Activated CD4-positive, CD25-positive, alpha-beta regulatory T cell treated with anti-CD3 and anti-CD28 coated beads, Interleukin-2, amount 50 U/mL, for 72 hours (primary cell): ENCODE measurements at regions not wholly inside any gene's neighbourhood (a gene's known extent, or its start where the extent isn't known, plus 50 kb on each side); places are given as distances from the start of the nearest gene placed in this dataset.

Experiments used
- DNase-seq: peaks from one replicate; pipeline ENCODE4 v3.0.0; 2021

DNA sequence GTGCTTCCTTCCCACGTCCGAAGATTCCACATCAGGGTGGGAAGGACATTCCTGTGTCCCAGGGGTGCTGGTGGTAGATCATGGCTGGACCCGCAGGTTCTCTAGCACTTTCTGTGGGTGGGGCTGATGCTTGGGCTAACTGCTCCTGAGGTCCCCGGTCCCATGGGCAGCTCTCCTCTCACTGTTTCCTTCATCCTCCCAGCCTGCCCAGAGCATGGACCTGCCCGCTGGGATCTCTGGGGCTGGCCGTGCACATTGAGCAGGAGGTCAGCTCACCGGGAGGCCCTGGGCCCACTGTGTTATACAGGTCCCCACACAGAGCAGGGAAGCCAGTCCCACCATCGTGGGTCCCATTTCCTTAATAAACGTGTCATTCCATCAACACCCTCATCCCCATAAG, 502.3 kb downstream of the TCERG1L start:
- no peak for DNase-seq

- no peak for DNase-seq
Observed at GRCh38 chr10:130809761-130810515, 501.6 kb downstream of the TCERG1L start.

- no peak for DNase-seq
Observed at GRCh38 chr10:130810856-130811255, 500.7 kb downstream of the TCERG1L start.

GRCh38 chr10:130812381-130813148, 499.0 kb downstream of the TCERG1L start:
- no peak for DNase-seq

DNA sequence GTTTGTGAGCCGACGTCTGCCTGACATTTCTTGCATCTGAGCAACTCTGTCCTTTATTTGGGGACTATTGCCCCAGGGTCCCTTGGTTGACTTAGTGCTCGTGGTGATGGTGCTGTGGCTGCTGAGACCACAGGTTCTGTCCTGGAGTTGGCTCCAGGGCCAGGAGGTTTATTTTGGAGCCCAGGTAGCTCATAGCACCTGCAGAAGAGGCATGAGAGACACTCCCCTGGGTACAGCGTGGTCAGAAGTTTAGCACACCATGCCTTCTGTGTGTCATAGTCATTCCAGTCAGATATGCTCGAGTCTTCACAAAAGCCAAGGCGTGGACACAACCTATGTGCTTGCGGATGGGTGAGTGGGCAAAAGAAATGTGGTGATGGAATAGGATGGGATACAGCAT, 496.9 kb downstream of the TCERG1L start:
- no peak for DNase-seq

DNA sequence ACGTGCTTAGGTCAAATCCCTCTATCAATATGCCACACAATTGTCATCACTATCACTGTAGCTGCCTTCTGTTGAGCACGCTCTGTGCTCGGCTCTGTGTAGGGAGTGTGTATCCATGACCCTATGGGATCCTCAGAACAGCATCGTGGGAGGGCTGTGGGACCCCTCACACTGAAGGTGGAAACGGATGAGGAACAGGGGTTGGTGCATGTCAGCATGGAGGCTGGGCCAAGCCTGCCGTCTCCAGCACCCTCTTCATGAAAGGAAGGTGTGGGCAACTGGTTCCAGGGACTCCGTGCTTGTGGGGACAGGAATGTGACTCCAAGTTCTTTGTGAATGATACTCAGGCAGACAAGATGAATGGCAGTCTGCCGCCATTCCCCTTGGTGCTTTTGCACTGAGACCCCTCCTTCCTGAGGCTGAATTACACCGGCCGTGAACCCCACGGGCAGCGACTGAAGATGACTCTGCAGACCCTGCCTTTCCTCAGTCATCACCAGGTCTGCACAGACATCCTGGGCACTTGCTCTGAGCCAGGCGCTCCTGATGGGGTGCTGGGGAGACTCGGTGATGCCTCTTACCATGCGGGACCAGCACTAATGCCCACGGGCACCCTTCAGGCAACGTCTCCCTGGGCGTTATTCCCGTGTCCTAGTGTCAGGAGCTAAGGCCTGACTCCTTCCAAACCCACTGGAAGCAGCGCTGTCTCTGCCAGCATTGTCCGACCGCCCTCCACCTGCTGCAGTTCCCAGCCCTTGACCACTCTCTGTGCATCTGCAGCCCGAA, 495.2 kb downstream of the TCERG1L start:
- DNase-seq, result no peak

DNA sequence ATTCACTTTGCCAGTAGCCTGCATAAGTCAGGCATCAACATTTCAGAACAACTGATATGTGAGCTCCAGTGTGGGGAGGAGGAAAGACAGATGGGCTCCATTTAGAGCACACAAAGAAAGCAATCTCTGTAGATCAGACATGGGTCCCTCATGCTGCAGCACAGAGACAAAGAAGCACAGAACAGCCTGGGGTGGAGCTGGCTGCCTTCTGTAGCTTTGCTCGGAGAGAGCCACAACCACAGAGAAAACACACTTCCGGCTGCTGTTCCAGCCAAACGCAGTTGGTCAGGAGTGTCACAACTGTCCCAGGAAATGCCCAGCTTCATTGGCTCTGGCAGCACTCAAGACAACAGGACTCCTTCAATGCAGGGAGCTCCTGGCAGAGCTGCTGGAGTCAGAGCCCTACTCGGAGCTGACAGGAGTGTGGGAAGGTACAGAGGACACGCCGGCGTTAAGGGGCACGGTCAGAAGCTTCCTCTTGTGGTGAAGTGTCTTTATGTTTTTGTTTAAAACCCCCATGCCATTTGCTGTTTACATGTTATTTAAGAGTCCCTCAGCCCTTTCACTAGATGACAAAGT, 494.4 kb downstream of the TCERG1L start:
- DNase-seq, result no peak

GRCh38 chr10:130817674-130818073, 493.8 kb downstream of the TCERG1L start:
- no peak for DNase-seq

DNA sequence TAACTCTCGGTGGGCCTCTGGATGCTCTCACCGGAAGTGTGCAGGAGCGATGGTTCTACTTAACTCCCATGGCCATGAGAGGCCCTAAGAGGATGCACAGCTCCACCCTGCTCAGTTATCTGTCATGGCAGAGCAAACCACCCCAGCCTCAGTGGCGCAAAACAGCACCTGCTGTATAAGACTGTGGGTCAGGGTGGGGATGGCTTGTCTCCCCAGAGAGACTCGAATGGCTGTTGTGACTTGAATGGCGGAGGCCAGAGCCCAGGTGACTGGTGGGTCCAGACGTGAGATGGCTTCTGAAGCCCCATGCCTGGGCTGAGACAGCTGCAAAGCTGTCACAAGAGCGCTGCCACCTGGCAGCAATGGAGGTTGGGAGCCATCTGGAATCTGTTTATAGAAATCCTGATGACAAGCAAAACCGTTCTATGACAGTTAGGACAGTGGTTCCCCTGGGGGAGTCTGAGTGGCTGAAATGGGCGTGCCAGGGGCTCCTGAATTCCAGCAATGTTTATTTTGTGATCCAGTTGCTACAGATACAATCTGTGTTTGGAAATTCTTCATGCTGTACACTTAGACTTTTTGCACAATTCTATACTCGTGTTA, 490.5 kb downstream of the TCERG1L start:
- DNase-seq, result no peak

GRCh38 chr10:130824230-130825014, 487.1 kb downstream of the TCERG1L start:
- DNase-seq, result no peak

DNA sequence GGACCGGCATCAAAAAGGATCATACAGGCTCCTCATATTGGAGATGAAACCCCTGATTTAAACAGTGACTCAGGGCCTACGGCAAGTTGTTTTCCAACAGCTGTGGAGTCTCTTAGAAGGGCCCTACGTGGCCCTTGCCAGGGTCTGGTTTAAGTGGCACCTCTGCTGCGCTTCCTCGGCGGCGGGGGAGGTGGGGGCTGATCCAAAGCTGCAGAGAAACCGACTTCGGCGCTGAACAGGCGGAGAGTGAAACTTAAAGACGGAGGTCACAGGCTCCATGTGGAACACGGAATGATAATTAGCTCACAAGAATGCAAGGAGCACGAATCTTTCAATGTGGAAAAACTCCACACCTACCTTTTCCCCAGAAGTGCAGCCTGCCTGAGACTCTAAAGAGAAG, 477.9 kb downstream of the TCERG1L start:
- no peak for DNase-seq

DNA sequence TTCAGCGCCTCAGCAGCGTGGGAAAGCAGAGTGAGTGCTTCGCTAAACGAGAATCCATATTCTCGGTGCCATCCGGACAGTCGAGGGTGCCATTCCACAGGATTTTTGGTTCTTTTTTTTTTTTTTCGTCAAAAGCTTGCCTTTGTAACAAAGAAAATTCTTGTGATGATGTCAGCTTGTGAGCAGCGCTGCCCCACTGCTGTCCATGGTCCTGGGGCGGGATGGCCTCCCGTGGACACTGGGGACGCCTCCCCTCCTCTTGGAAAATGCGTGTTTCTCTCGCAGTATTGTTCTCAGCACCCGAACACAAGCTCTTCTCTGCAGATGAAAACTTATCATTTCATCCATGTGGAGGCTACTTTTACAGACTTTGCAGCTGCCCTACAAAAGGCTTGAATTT, 477.4 kb downstream of the TCERG1L start:
- no peak for DNase-seq

- DNase-seq, result no peak
Observed at GRCh38 chr10:130834573-130834972, 476.9 kb downstream of the TCERG1L start.

DNA sequence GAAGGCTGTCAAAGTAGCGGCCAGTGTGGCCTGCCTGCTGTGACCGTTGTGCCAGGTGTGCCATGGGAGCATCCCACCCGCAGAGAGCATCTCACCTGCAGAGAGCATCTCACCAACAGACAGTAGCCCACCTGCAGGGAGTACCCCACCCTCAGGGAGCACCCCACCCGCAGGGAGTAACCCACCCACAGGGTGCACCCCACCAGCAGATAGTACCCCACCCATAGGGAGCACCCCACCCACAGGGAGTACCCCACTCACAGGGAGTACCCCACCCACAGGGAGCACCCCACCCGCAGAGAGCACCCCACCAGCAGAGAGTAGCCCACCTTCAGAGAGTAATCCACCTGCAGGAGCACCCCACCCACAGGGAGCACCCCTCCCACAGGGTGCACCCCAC, 476.5 kb downstream of the TCERG1L start:
- no peak for DNase-seq

GRCh38 chr10:130836344-130836743, 475.2 kb downstream of the TCERG1L start:
- DNase-seq, result no peak

DNA sequence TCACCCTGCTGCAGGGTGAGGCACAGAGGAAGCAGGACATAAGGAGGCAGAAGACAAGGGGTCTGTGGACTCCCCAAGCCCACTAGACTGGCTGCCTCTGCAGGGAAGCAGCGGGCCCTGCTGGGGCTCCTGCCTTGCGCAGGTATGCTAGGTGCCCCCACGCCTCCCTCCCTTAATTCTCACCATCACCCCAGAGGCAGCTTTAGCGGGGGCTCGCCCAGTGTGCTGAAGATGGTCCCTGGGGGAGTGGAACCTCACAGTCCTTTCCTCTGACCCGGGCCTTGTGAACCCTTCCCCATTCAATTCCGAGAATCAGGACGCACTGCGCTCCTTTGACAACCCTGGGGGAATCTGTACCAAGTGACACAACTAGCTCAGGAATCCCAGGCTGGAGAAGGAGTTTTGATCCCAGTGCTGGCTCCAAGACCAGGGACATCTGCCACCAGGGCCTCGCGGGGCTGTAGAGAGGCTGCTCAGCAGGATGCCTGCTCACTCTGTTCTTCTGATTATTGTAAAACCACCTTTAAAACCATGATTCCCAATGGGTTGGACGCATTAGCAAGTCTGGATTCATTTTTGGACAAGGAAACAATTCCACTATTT, 468.4 kb downstream of the TCERG1L start:
- no peak for DNase-seq

GRCh38 chr10:130844310-130844709, 467.2 kb downstream of the TCERG1L start:
- DNase-seq, result no peak

GRCh38 chr10:130847170-130847569, 464.4 kb downstream of the TCERG1L start:
- DNase-seq, result no peak

DNA sequence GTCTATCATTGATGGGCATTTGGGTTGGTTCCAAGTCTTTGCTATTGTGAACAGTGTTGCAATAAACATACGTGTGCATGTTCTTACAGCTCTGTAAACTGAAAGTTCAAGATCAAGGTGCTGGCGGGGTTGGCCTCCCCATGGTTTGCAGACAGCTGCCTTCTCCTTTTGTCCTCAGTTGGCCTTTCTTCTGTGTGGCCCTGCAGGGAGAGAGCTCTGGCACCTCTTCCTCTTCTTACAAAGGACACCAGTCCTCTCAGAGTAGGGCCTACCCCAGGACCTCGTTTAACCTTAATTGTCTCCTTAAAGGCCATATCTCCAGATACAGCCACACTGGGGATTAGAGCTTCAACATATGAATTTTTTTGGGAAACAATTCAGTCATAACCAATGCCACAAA, 462.7 kb downstream of the TCERG1L start:
- DNase-seq, result no peak

DNA sequence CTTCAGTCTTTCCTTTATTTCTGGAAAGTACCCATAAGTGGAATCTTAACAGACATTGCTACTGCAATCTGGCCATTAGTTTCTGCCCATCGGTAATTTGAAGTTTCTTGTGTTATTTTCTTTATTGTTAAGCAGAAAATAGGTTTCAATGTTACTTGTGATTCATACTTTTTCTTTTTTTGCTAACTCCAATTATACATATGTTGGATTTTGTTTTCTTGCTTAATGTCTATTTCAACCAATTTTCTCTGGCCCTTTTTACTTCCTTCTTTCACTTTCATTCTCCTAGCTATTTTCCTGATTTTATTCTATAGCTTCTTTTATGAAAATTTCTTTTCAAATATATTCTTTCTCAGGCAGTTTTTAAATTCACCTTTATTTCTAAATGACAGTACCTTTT, 457.4 kb downstream of the TCERG1L start:
- DNase-seq, result no peak

GRCh38 chr10:130857631-130858295, 453.8 kb downstream of the TCERG1L start:
- no peak for DNase-seq
